Prostate gland (tissue), 2 donors: ENCODE measurements at regions not wholly inside any gene's neighbourhood (a gene's known extent, or its start where the extent isn't known, plus 50 kb on each side); places are given as distances from the start of the nearest gene placed in this dataset.

ENCODE experiments used
- CTCF ChIP-seq, 4 experiments: fragments of 200-600 bp in 2 of 4; fragments of 450-650 bp in 2 of 4; sonication (generic) in 2 of 4; IDR thresholded peaks; 1 replicate in 3 of 4; 2 replicates in 1 of 4; pipeline ENCODE4 v1.5.1; 2016 to 2019; ENCODE audit warnings: antibody characterized with exemption in 4 of 4, mild to moderate bottlenecking in 2 of 4, moderate library complexity in 2 of 4
- POLR2A ChIP-seq: fragments of 450-650 bp; IDR thresholded peaks from one replicate; pipeline ENCODE4 v1.6.1; 2016; ENCODE audit warnings: antibody characterized with exemption, mild to moderate bottlenecking
- POLR2AphosphoS5 ChIP-seq: sonication (generic); formaldehyde crosslinking; IDR thresholded peaks from one replicate; pipeline ENCODE4 v1.6.1; 2017; ENCODE audit warnings: antibody characterized with exemption

GRCh38 chr16:9151597-9151996 lies 60.2 kb downstream of the HAPSTR1 start:
- TF ChIP-seq CTCF (IDR thresholded peaks at IDR 0.05), result no peak
- TF ChIP-seq POLR2AphosphoS5, result no peak
- no peak for TF ChIP-seq POLR2A
